DOHH2 (cell line): ENCODE measurements at regions not wholly inside any gene's neighbourhood (a gene's known extent, or its start where the extent isn't known, plus 50 kb on each side); places are given as distances from the start of the nearest gene placed in this dataset.

Source experiments
- CTCF ChIP-seq: fragments of 200-600 bp; sonication (generic); IDR thresholded peaks from one replicate; pipeline ENCODE4 v1.5.1; 2014; ENCODE audit warnings: antibody characterized with exemption, mild to moderate bottlenecking, low read depth, low read length; ENCODE audit not compliant: poor library complexity, severe bottlenecking
- EZH2phosphoT487 ChIP-seq: fragments of 200-600 bp; sonication (generic); IDR thresholded peaks from 2 replicates; pipeline ENCODE4 v1.6.1; 2017; ENCODE audit warnings: borderline replicate concordance, mild to moderate bottlenecking, antibody characterized with exemption, low read length, moderate library complexity, mixed read lengths

- no peak for TF ChIP-seq CTCF
- TF ChIP-seq EZH2phosphoT487 = no peak
These were observed 296.2 kb upstream of the AMOT start for GRCh38 chrX:113136836-113137235.
